ENCODE measurements at regions not wholly inside any gene's neighbourhood (a gene's known extent, or its start where the extent isn't known, plus 50 kb on each side); places are given as distances from the start of the nearest gene placed in this dataset.
"Not testable (repeated sequence)": the region's sequence is repeated elsewhere in the genome, so short reads cannot be mapped to it uniquely, and the experiment has no call there.

DNA sequence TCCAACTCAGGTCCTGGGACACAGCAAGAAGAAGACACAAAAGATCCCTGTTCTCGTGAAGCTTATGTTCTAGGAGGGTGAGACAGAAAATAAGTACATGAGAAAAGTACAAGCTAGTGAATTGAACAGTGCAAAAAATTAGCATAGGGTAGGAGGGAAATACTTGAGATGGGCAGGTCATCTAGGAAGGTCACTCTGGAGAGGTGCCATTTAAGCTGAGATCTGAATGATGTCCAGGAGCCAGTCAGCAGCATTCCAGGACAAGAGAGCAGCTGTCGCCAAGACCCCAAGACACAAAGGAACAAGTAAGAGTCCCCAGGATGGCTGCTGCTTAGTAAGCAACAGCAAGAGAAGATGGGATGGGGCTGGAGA, 379.4 kb downstream of the ANAPC1 start:
- H3K27ac Mint-ChIP-seq = peak overlapping the region; percentile 89
- not testable (repeated sequence) for H3K36me3 Mint-ChIP-seq (ENCODE audit: low read depth); H3K9me3 Mint-ChIP-seq; H3K27me3 Mint-ChIP-seq; ATAC-seq (replicated peaks)
- H3K4me1 Mint-ChIP-seq = peaks cover 25% of the 10 kb centered on the region
- H3K4me3 Mint-ChIP-seq = peak overlapping the region; percentile 67

DNA sequence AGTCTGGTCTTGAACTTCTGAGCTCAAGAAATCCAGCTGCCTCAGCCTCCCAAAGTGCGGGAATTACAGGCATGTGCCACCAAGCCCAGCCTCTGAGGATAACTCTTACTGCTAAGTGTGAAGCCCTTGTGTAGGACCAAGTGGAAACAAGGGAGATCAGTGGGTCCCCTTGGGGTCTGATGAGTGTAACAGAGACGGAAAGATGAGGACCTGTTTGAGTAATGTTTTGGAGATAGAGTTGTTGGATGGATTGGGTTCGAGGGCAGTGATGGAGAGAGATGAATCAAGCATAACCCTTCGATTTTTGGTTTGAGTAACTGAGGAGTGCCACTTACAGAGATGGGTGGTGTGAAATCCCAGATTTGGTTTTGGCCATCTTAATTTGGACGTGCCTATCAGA, 378.7 kb downstream of the ANAPC1 start:
- H3K36me3 Mint-ChIP-seq (ENCODE audit: low read depth); H3K27me3 Mint-ChIP-seq; H3K9me3 Mint-ChIP-seq: not testable (repeated sequence)
- Mint-ChIP-seq H3K27ac (peak overlapping the region; percentile 87), H3K4me3 (peak overlapping the region; percentile 59), H3K4me1 (peaks cover 25% of the 10 kb centered on the region)
- ATAC-seq (replicated peaks) = peak; percentile 8

DNA sequence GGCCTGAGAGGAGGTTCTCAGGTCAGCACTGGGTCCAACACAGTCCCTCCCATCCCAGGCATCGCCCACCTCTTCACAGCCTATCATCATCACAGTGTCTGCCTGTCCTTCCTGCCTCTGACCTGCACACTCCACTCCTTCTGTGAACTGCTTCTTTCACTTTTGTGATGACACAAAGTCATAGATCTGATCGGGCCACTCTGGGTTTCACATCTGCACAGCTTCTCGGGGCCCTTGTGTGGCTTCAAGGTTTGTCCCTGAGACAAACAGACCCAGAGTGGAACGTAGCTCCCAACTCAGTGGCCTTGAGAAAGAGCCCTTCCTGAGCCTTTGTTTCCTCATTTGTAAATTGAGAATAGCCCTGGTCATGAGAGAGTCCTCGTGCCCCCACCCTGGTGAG, 377.1 kb downstream of the ANAPC1 start:
- H3K36me3 Mint-ChIP-seq (ENCODE audit: low read depth); H3K27me3 Mint-ChIP-seq; H3K9me3 Mint-ChIP-seq: not testable (repeated sequence)
- peaks cover 25% of the 10 kb centered on the region for H3K4me1 Mint-ChIP-seq
- peak; percentile 78 for ATAC-seq (replicated peaks)
- H3K4me3 Mint-ChIP-seq = peak overlapping the region; percentile 54
- H3K27ac Mint-ChIP-seq = peak overlapping the region; percentile 35

DNA sequence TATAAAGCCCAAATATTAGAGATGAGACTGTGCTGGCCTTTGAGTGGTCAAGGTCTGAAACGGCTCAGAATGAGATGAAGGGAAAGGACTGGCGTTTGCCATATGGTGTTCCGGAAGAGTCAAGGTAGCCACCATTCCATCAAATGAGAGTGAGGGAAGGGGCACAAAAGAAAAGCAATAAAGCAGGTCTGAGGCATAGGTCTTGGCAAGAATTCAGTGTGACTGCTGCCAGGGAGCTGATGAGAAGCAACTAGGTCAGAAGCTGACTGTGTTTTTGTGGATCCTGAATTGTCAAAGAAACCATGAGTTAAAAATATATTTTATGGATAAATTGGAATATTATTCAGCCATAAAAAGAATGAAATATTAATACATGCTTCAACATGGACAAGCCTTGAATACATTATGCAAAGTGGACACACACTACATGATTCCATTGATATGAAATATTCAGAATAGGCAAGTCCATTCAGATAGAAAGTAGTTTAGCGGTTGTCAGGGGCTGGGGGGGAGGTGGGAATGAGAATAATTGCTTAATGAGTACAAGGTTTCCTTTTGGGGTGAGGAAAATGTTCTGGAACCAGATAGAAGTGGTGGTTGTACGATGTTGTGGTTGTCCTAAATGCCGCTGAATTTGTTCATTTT, 374.6 kb downstream of the ANAPC1 start:
- not testable (repeated sequence) for H3K36me3 Mint-ChIP-seq (ENCODE audit: low read depth)
- peaks cover 26% of the 10 kb centered on the region for H3K4me1 Mint-ChIP-seq

DNA sequence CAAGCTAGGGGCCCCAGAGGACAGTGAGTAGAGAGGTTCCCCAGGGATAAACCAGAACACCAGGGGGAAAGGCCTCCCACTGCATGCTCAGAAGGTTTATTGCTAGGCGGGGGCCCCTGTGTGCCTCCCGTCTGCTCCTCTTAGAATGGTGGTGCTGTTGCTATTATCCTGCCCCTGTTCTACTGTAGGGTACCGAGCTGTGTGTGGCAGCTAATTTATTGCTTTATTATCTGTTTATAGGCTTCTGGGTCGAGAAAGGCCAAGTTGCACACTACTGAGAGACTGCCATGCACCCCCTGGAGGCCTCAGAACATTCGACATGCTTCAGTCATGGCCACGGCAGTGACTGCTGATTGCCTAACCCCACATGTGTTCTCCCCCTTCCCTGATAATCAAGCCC, 373.6 kb downstream of the ANAPC1 start:
- not testable (repeated sequence) for ATAC-seq (replicated peaks); H3K27me3 Mint-ChIP-seq; H3K4me3 Mint-ChIP-seq; H3K36me3 Mint-ChIP-seq (ENCODE audit: low read depth); H3K9me3 Mint-ChIP-seq; H3K27ac Mint-ChIP-seq
- peaks cover 19% of the 10 kb centered on the region for H3K4me1 Mint-ChIP-seq

More for the DNA sequence above, 374.6 kb downstream of the ANAPC1 start:
- Mint-ChIP-seq H3K4me3 (peak overlapping the region; percentile 54), H3K27ac (peak overlapping the region; percentile 45)
- H3K9me3 Mint-ChIP-seq; H3K27me3 Mint-ChIP-seq; ATAC-seq (replicated peaks): not testable (repeated sequence)

GRCh38 chr2:111511062-111511461, 372.9 kb downstream of the ANAPC1 start:
- ATAC-seq (replicated peaks); H3K36me3 Mint-ChIP-seq (ENCODE audit: low read depth); H3K27ac Mint-ChIP-seq; H3K4me3 Mint-ChIP-seq; H3K9me3 Mint-ChIP-seq; H3K27me3 Mint-ChIP-seq: not testable (repeated sequence)
- H3K4me1 Mint-ChIP-seq = peaks cover 14% of the 10 kb centered on the region

DNA sequence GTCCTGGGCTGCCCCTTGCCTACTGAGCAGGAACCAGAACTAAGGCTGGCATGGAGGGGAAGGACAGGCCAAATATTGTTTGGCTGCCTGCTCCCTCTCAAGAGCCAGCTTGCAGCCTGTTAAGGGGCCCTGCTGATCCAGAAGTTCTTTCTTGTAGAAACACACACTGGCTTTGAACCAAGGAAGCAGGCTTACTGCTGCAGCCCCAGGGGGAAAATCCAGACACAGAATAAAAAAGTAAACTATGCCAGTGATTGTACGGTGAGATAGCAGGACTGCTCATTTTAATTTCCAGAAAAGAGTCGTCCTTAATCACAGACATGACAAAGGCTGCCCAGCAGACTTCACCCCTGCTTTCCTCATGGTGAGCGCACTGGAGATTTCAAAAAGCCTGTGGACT, 371.6 kb downstream of the ANAPC1 start:
- not testable (repeated sequence) for H3K4me3 Mint-ChIP-seq, H3K27ac Mint-ChIP-seq

GRCh38 chr2:111514138-111514537, 369.9 kb downstream of the ANAPC1 start:
- H3K36me3 Mint-ChIP-seq (ENCODE audit: low read depth); H3K9me3 Mint-ChIP-seq; H3K27ac Mint-ChIP-seq; H3K27me3 Mint-ChIP-seq; H3K4me1 Mint-ChIP-seq; H3K4me3 Mint-ChIP-seq: not testable (repeated sequence)
- peak; percentile 79 for ATAC-seq (replicated peaks)

More for the DNA sequence above, 371.6 kb downstream of the ANAPC1 start:
- not testable (repeated sequence) for H3K27me3 Mint-ChIP-seq; ATAC-seq (replicated peaks); H3K36me3 Mint-ChIP-seq (ENCODE audit: low read depth); H3K9me3 Mint-ChIP-seq
- peaks cover 14% of the 10 kb centered on the region for H3K4me1 Mint-ChIP-seq

DNA sequence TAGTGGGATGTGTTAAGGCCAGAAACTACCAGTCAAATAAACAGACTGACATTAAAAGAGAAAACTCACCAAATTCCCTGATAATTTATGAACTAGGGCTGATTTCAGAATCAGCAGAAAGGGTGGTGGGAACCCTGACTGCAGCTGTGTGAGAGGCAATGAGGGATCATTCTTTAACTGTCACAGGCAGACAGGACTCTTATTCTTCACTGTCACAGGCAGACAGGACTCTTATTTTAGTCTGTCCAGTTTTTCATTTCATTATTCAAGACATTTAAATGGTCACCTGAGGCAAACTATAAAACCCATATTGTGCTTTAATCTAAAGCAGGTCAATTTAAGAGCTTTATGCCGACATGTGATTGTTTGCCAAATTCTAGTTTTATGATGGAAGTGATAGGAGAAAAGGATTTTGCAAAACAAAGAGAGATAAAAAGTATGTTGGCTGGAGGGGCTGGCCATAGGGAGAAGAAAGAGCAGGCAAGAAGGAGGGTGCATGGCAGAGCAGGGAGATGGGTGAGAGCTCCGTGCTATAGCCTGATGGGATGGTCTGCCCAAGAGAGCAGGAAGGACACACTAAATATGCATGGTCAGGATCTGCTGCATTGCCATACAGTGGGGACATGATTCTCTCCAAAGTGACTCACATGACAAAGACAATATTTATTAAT, 366.8 kb downstream of the ANAPC1 start:
- not testable (repeated sequence) for H3K9me3 Mint-ChIP-seq; H3K4me1 Mint-ChIP-seq; H3K4me3 Mint-ChIP-seq; H3K36me3 Mint-ChIP-seq (ENCODE audit: low read depth); H3K27ac Mint-ChIP-seq; H3K27me3 Mint-ChIP-seq; ATAC-seq (replicated peaks)

GRCh38 chr2:111517721-111518053, 366.3 kb downstream of the ANAPC1 start:
- not testable (repeated sequence) for H3K27ac Mint-ChIP-seq; H3K4me1 Mint-ChIP-seq; ATAC-seq (replicated peaks); H3K9me3 Mint-ChIP-seq; H3K36me3 Mint-ChIP-seq (ENCODE audit: low read depth); H3K27me3 Mint-ChIP-seq; H3K4me3 Mint-ChIP-seq

- Mint-ChIP-seq H3K9me3 (no peaks in the 10 kb centered on the region), H3K27ac (no peak overlapping the region), H3K36me3 (ENCODE audit: low read depth) (no peaks in the 10 kb centered on the region), H3K27me3 (peaks cover 11% of the 10 kb centered on the region), H3K4me1 (no peaks in the 10 kb centered on the region), H3K4me3 (no peak overlapping the region)
- no peak for ATAC-seq (replicated peaks)
Observed at GRCh38 chr2:111519071-111519470, 364.9 kb downstream of the ANAPC1 start.

- Mint-ChIP-seq H3K4me1 (peaks cover 5% of the 10 kb centered on the region), H3K27ac (no peak overlapping the region), H3K4me3 (no peak overlapping the region), H3K9me3 (no peaks in the 10 kb centered on the region), H3K36me3 (ENCODE audit: low read depth) (no peaks in the 10 kb centered on the region), H3K27me3 (peaks cover 11% of the 10 kb centered on the region)
- no peak for ATAC-seq (replicated peaks)
Observed at GRCh38 chr2:111522231-111522768, 361.7 kb downstream of the ANAPC1 start.

- Mint-ChIP-seq H3K4me3 (no peak overlapping the region), H3K4me1 (peaks cover 5% of the 10 kb centered on the region), H3K9me3 (no peaks in the 10 kb centered on the region), H3K27me3 (peaks cover 11% of the 10 kb centered on the region), H3K27ac (no peak overlapping the region), H3K36me3 (ENCODE audit: low read depth) (peaks cover 3% of the 10 kb centered on the region)
- ATAC-seq (replicated peaks) = no peak
Observed at GRCh38 chr2:111523009-111523408, 361.0 kb downstream of the ANAPC1 start.

GRCh38 chr2:111525026-111525425, 359.0 kb downstream of the ANAPC1 start:
- H3K9me3 Mint-ChIP-seq; H3K4me1 Mint-ChIP-seq; H3K4me3 Mint-ChIP-seq; H3K36me3 Mint-ChIP-seq (ENCODE audit: low read depth); H3K27ac Mint-ChIP-seq: not testable (repeated sequence)
- peak; percentile 49 for ATAC-seq (replicated peaks)
- peaks cover 11% of the 10 kb centered on the region for H3K27me3 Mint-ChIP-seq

DNA sequence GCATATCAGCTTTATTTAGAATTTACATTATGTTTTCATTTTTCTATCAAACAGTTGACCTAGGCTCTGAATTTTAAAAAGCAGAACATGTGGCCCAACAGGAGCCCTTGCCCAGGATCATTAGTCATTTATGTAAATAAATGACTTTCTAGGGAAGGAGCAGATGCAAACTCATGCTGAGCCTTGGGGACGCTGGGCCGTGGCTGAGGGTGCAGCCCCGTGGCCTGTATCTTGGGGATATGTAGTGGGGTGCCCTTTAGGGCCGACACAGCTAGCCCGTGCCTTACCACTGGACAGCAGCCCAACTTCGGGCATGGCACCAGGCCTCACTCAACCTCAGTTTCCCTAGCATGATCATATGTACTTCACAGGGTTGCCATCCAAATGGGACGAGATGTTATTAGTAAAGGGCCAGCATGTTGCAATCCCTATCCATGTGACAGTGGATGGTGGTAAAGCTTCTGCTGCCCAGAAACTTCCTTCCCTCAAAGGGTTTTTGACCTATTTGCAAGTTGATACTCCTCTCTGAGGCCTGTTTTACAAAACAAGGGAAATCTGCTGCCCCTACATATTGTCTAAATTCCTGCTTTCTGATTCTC, 357.9 kb downstream of the ANAPC1 start:
- H3K27ac Mint-ChIP-seq; H3K4me1 Mint-ChIP-seq; H3K36me3 Mint-ChIP-seq (ENCODE audit: low read depth); H3K4me3 Mint-ChIP-seq; ATAC-seq (replicated peaks); H3K9me3 Mint-ChIP-seq: not testable (repeated sequence)
- H3K27me3 Mint-ChIP-seq = peaks cover 10% of the 10 kb centered on the region
